Lower leg skin (tissue), 3 donors: ENCODE measurements at regions not wholly inside any gene's neighbourhood (a gene's known extent, or its start where the extent isn't known, plus 50 kb on each side); places are given as distances from the start of the nearest gene placed in this dataset.

Experiments
- CTCF ChIP-seq, 3 donors: fragments of 450-650 bp; IDR thresholded peaks; one replicate each; pipeline ENCODE4 v1.5.1; 2016; ENCODE audit warnings: antibody characterized with exemption in 3 of 3, mild to moderate bottlenecking in 3 of 3, moderate library complexity in 2 of 3
- POLR2A ChIP-seq, 2 donors: fragments of 450-650 bp; IDR thresholded peaks; one replicate each; pipeline ENCODE4 v1.6.1; 2016 to 2017; ENCODE audit warnings: antibody characterized with exemption in 2 of 2, mild to moderate bottlenecking in 1 of 2, moderate library complexity in 1 of 2

- no peak for TF ChIP-seq CTCF (IDR thresholded peaks at IDR 0.05)
- TF ChIP-seq POLR2A (IDR thresholded peaks at IDR 0.05) = no peak
Measured at GRCh38 chr10:89073719-89074118, 83.1 kb downstream of the FAS start.
